ENCODE measurements at regions not wholly inside any gene's neighbourhood (a gene's known extent, or its start where the extent isn't known, plus 50 kb on each side); places are given as distances from the start of the nearest gene placed in this dataset.

DNA sequence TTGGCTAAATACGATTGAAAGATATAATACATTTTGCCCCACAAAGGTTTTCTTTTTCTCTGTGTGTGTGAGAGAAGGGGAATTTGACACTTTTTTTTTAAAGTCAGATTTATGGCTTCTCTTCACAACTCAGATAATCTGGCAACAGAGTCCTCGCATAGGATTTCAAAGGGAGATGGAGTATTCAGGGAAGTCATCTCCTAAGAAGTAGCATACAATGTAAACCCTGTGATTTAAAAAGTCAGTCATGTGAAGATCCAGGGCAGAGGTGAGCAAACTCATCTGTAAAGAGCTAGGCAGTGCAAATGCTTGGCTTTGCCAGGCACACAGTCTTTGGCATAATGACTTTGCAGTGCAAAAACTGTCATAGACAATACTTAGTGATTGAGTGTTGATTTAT is 1526.3 kb downstream of the AACS start:
- no peak for DNase-seq (ENCODE audit: low read depth in 2 of 2)
- no peak for TF ChIP-seq CTCF (IDR thresholded peaks at IDR 0.05; ENCODE audit: low read depth, low read length)
- H3K4me3 ChIP-seq (replicated peaks in 1 of 2; ENCODE audit: low read depth in 2 of 2, low read length in 2 of 2), result no peak overlapping the region

GRCh38 chr12:126601184-126602170 is 1536.2 kb downstream of the AACS start:
- DNase-seq (ENCODE audit: low read depth in 2 of 2), result no peak
- H3K4me3 ChIP-seq (replicated peaks in 1 of 2; ENCODE audit: low read depth in 2 of 2, low read length in 2 of 2), result no peak overlapping the region
- no peak for TF ChIP-seq CTCF (IDR thresholded peaks at IDR 0.05; ENCODE audit: low read depth, low read length)

DNA sequence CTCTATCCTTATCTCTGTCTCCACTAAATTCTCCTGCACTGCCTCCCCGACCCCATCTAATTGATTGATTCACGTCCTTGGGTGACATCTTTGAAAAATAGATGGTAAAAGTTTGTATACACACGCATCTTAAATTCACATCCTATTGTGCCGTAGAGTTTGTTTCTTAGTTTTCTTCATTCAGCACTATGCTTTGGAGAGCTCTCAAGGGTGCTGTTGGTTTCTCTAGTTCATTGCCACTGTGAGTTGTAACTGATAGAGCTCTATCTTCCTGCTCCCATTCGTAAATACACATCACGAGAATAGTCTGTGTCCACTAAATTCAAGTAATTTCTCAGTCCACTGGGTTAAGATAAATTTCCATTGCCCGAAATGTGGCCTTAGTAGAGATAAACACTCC is 1537.4 kb downstream of the AACS start:
- no peak overlapping the region for H3K4me3 ChIP-seq (replicated peaks in 1 of 2; ENCODE audit: low read depth in 2 of 2, low read length in 2 of 2)
- TF ChIP-seq CTCF (IDR thresholded peaks at IDR 0.05; ENCODE audit: low read depth, low read length), result no peak
- no peak for DNase-seq (ENCODE audit: low read depth in 2 of 2)

DNA sequence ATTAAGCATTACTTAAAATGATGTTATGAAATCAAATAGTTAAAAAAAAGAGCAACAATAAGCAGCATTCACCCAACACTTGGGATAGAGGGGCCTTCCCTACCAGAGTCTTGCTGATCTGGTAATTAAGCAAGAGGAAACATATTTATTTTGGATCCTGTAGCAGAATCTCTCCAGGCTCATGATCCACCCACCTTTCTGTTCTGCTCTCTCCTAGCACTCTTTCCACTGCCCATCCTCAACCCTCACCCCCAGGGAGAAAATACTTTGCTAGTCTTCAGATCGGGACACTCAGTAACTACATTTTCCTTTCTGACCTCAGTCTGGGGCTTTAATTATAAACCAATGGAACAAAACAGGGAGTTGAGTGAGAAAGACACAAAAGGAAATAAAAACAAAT is 1541.9 kb downstream of the AACS start:
- DNase-seq (ENCODE audit: low read depth in 2 of 2), result no peak
- H3K4me3 ChIP-seq (replicated peaks in 1 of 2; ENCODE audit: low read depth in 2 of 2, low read length in 2 of 2), result no peak overlapping the region
- TF ChIP-seq CTCF (IDR thresholded peaks at IDR 0.05; ENCODE audit: low read depth, low read length), result no peak

GRCh38 chr12:126607867-126608266 is 1542.6 kb downstream of the AACS start:
- TF ChIP-seq CTCF (IDR thresholded peaks at IDR 0.05; ENCODE audit: low read depth, low read length), result no peak
- H3K4me3 ChIP-seq (replicated peaks in 1 of 2; ENCODE audit: low read depth in 2 of 2, low read length in 2 of 2), result no peak overlapping the region
- DNase-seq (ENCODE audit: low read depth in 2 of 2), result peak in 1 of 2 donors; percentile 2

DNA sequence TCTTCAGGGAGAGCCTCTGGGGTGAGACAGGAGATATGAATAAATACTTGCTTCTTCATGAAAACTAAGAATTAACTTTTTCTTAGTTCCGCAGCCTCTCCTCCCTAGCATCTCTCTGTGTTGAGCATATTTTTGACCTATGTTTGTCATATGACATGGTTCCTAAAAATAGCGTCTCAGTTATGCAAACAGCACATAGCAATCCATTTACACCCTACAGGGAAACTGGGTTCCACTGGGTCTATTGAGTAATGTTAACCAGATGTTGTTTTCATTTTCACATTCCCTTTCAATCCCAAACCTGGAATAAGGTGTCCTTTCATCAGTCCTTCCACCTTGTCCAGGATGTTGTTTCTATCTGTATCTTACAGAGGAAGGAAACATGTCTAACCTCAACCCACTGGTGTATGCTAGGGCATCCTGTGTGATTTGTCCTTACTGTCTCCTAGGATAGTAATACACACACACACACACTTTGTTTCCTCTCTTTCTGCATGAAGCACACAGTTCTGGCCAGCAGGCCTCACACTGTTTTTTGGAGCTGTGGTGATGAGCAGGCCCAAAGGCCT is 1543.5 kb downstream of the AACS start:
- no peak for TF ChIP-seq CTCF (IDR thresholded peaks at IDR 0.05; ENCODE audit: low read depth, low read length)
- no peak overlapping the region for H3K4me3 ChIP-seq (replicated peaks in 1 of 2; ENCODE audit: low read depth in 2 of 2, low read length in 2 of 2)
- peak; percentile 10 to 48 for DNase-seq (ENCODE audit: low read depth in 2 of 2)

Data from cardiac fibroblast (primary cell).